Stomach (tissue), 4 donors: ENCODE measurements at regions not wholly inside any gene's neighbourhood (a gene's known extent, or its start where the extent isn't known, plus 50 kb on each side); places are given as distances from the start of the nearest gene placed in this dataset.

Source experiments
- EP300 ChIP-seq: sonication (generic); formaldehyde crosslinking; IDR thresholded peaks from one replicate; pipeline ENCODE4 v1.6.1; 2017; ENCODE audit warnings: antibody characterized with exemption
- POLR2A ChIP-seq, 4 donors: fragments of 450-650 bp; IDR thresholded peaks; one replicate each; pipeline ENCODE4 v1.6.1; 2016; ENCODE audit warnings: antibody characterized with exemption in 4 of 4, control low read depth in 2 of 4, mild to moderate bottlenecking in 1 of 4, moderate library complexity in 1 of 4
- POLR2AphosphoS5 ChIP-seq, 3 donors: sonication (generic); formaldehyde crosslinking; IDR thresholded peaks; one replicate each; pipeline ENCODE4 v1.6.1; 2016; ENCODE audit warnings: antibody characterized with exemption in 3 of 3
- TF ChIP-seq, protein P1 (sequence below), 7 experiments: fragments of 450-650 bp in 4 of 7; fragments of 200-600 bp in 3 of 7; sonication (generic) in 3 of 7; IDR thresholded peaks; one replicate each; pipeline ENCODE4 v1.5.1; 2016 to 2019; ENCODE audit warnings: antibody characterized with exemption in 7 of 7, control low read depth in 2 of 7, mild to moderate bottlenecking in 1 of 7

DNA sequence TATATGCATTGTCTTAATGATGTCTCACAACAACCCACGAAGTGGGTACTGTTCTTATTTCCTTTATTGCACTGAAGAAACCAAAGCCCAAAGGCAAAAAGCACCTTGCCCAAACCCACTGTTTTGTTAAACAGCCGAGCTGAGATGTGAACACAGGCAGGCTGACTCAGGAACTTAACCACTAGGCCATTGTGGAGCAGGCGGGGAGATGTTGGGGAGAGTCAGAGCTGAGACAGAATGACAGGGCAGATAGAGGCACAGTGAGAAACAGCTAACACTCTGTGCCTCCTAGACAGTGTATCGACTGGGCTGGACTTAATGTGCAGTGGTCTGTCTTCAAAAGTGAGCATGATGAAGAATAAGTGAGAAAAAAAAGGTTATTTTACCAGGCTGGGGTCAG, 56.5 kb downstream of the RPLP1 start:
- TF ChIP-seq EP300 = no peak
- no peak for TF ChIP-seq POLR2AphosphoS5 (IDR thresholded peaks at IDR 0.05)
- no peak for TF ChIP-seq POLR2A (IDR thresholded peaks at IDR 0.05)
- TF ChIP-seq, protein P1, sequence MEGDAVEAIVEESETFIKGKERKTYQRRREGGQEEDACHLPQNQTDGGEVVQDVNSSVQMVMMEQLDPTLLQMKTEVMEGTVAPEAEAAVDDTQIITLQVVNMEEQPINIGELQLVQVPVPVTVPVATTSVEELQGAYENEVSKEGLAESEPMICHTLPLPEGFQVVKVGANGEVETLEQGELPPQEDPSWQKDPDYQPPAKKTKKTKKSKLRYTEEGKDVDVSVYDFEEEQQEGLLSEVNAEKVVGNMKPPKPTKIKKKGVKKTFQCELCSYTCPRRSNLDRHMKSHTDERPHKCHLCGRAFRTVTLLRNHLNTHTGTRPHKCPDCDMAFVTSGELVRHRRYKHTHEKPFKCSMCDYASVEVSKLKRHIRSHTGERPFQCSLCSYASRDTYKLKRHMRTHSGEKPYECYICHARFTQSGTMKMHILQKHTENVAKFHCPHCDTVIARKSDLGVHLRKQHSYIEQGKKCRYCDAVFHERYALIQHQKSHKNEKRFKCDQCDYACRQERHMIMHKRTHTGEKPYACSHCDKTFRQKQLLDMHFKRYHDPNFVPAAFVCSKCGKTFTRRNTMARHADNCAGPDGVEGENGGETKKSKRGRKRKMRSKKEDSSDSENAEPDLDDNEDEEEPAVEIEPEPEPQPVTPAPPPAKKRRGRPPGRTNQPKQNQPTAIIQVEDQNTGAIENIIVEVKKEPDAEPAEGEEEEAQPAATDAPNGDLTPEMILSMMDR (IDR thresholded peaks at IDR 0.05) = no peak
